HepG2 (cell line): ENCODE measurements at regions not wholly inside any gene's neighbourhood (a gene's known extent, or its start where the extent isn't known, plus 50 kb on each side); places are given as distances from the start of the nearest gene placed in this dataset.

Experiments used
- ATAC-seq: fragments of 200-7000 bp; cut with Tn5 transposase; 3 replicates; pipeline ENCODE4 v1.9.1; 2020; ENCODE audit warnings: mild to moderate bottlenecking, moderate library complexity
- BruUV-seq: library from RNA; stranded (reverse); fragments of 400-500 nt; replicated peaks from 2 replicates; lab custom pipeline; 2021; lab: Mats Ljungman, UMichigan
- CTCF ChIA-PET: fragments of 300-600 bp; formaldehyde crosslinking; extraction: SDS; loops from one replicate; lab custom pipeline; 2021; ENCODE audit warnings: low total read pairs, inconsistent platforms, low intra/inter-chr PET ratio; lab: Yijun Ruan, JAX
- POLR2A ChIA-PET: fragments of 350-600 bp; sonication (Branson Sonifier 250); formaldehyde crosslinking; loops from one replicate; lab custom pipeline; 2020; ENCODE audit warnings: antibody characterized with exemption, inconsistent platforms; lab: Yijun Ruan, JAX
- DNase-seq: peaks from one replicate; pipeline ENCODE4 v3.0.0-alpha.2; 2015; ENCODE audit warnings: low spot score
- FAIRE-seq: peaks from 3 replicates; lab custom pipeline; 2011; peaks lifted over from hg19 to GRCh38; lab: Jason Lieb, UNC
- H2AFZ ChIP-seq: one replicate; pipeline ENCODE4 v1.6.1; 2011; ENCODE audit warnings: low read length, inconsistent platforms
- H3K27ac ChIP-seq: fragments of 300-600 bp; 3 replicates; pipeline ENCODE4 v1.8.0; 2011; ENCODE audit warnings: mixed run types, mild to moderate bottlenecking, mixed read lengths, low read length, inconsistent platforms; ENCODE audit not compliant: insufficient read depth; ENCODE audit errors: extremely low read length
- H3K27me3 ChIP-seq, 2 experiments: fragments of 200-600 bp in 1 of 2; 2 replicates in 1 of 2; 3 replicates in 1 of 2; pipeline versions ENCODE4 v1.6.0 to v1.8.0; 2011; ENCODE audit warnings: low read length in 2 of 2, mild to moderate bottlenecking in 2 of 2, moderate library complexity in 2 of 2, inconsistent platforms in 1 of 2; ENCODE audit not compliant: insufficient read depth in 2 of 2, control insufficient read depth in 1 of 2
- H3K36me3 ChIP-seq, 2 experiments: fragments of 200-600 bp in 1 of 2; replicated peaks in 1 of 2; 2 replicates in 1 of 2; 3 replicates in 1 of 2; pipeline versions ENCODE4 v1.5.1 to v1.8.0; 2011; ENCODE audit warnings: low read length in 2 of 2, inconsistent platforms in 1 of 2; ENCODE audit not compliant: insufficient read depth in 2 of 2, control insufficient read depth in 1 of 2
- H3K4me1 ChIP-seq: 2 replicates; pipeline ENCODE4 v1.5.1; 2012; ENCODE audit warnings: low read length, inconsistent platforms; ENCODE audit not compliant: insufficient read depth
- H3K4me2 ChIP-seq: 2 replicates; pipeline ENCODE4 v1.6.0; 2011; ENCODE audit warnings: low read depth, low read length, inconsistent platforms
- H3K4me3 ChIP-seq, 3 experiments: fragments of 200-600 bp in 1 of 3; sonication (generic), shearing (Covaris generic) in 1 of 3; replicated peaks in 1 of 3; 2 replicates each; pipeline ENCODE4 v1.5.1; 2011 to 2016; ENCODE audit warnings: low read length in 3 of 3, inconsistent platforms in 2 of 3, low read depth in 2 of 3, mild to moderate bottlenecking in 2 of 3, control low read depth in 1 of 3, mixed read lengths in 1 of 3; ENCODE audit not compliant: insufficient read depth in 1 of 3
- H3K79me2 ChIP-seq: one replicate; pipeline ENCODE4 v1.6.1; 2011; ENCODE audit warnings: low read length, inconsistent platforms; ENCODE audit not compliant: insufficient read depth
- H3K9ac ChIP-seq: 2 replicates; pipeline ENCODE4 v1.6.0; 2011; ENCODE audit warnings: mild to moderate bottlenecking, low read depth, low read length, inconsistent platforms; ENCODE audit not compliant: insufficient read depth
- H3K9me3 ChIP-seq: 2 replicates; pipeline ENCODE4 v1.5.1; 2012; ENCODE audit warnings: mild to moderate bottlenecking, low read length
- H4K20me1 ChIP-seq: 2 replicates; pipeline ENCODE4 v1.6.0; 2011; ENCODE audit warnings: inconsistent platforms, mild to moderate bottlenecking, low read length, moderate library complexity; ENCODE audit not compliant: insufficient read depth
- ATF7 ChIP-seq, 2 experiments: fragments of 450-650 bp in 1 of 2; sonication (generic) in 1 of 2; formaldehyde crosslinking in 1 of 2; IDR thresholded peaks; 2 replicates each; pipeline versions ENCODE4 v1.4.0 to v1.6.1; 2016 to 2020; ENCODE audit warnings: antibody characterized with exemption in 1 of 2, mild to moderate bottlenecking in 1 of 2, missing genetic modification reagents in 1 of 2
- CEBPB ChIP-seq: IDR thresholded peaks from 2 replicates; pipeline ENCODE4 v1.6.1; 2011; ENCODE audit warnings: low read depth, low read length, improper control_type of control experiment, borderline replicate concordance
- CEBPG ChIP-seq: IDR thresholded peaks from 2 replicates; pipeline ENCODE4 v1.6.1; 2016
- GLI4 ChIP-seq: sonication (generic); formaldehyde crosslinking; IDR thresholded peaks from 2 replicates; pipeline ENCODE4 v1.5.1; 2020; ENCODE audit warnings: missing genetic modification reagents, mild to moderate bottlenecking, moderate library complexity, borderline replicate concordance
- ZFP41 ChIP-seq: sonication (generic); formaldehyde crosslinking; IDR thresholded peaks from 2 replicates; pipeline ENCODE4 v1.4.0; 2020; ENCODE audit warnings: mild to moderate bottlenecking, missing genetic modification reagents, borderline replicate concordance
- ZNF709 ChIP-seq: sonication (generic); formaldehyde crosslinking; IDR thresholded peaks from 2 replicates; pipeline ENCODE4 v1.5.0; 2020; ENCODE audit warnings: mild to moderate bottlenecking, missing genetic modification reagents
- ZNF891 ChIP-seq: sonication (generic); formaldehyde crosslinking; IDR thresholded peaks from 2 replicates; pipeline ENCODE4 v1.5.0; 2020; ENCODE audit warnings: mild to moderate bottlenecking, missing genetic modification reagents
- WGBS: methylation state at CpG from one replicate; pipeline ENCODE4 v1.1.6; 2017; ENCODE audit warnings: low lambda C conversion rate; 5-methylcytosine and 5-hydroxymethylcytosine counted together
- in situ Hi-C: cut with HindIII; loops from 2 replicates; pipeline ENCODE4 v1.10.0; 2017; ENCODE audit warnings: low pct_unique_long_range_greater_than_20kb; ENCODE audit not compliant: extremely low pct_ligation_motif_present
- intact Hi-C: fragments of 100-400 bp; cut with micrococcal nuclease; formaldehyde crosslinking; loops from one replicate; pipeline ENCODE4 v1.10.0; 2022; ENCODE audit not compliant: unreplicated experiment
- TF ChIP-seq, protein P1 (sequence below): sonication (generic); formaldehyde crosslinking; IDR thresholded peaks from 2 replicates; pipeline ENCODE4 v1.5.0; 2020; ENCODE audit warnings: missing genetic modification reagents

DNA sequence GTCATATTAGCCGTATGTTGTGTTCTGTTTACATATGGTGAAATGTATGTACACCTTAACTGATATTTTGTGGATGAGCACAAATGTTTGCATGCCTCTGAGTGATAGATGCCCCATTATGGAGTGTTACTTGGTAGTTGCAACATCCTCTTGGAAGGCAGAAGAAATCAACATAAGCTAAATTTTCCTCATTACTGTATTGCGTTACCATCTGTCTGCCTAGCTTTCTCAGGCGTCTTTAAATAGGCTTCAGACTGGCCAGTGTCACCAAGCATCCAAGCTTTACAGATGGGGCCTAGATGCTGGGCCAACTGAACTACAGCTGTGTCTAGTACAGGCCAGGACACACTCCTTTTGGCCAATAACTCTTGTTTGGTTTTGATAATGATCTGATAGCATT is 250.6 kb downstream of the SAMD5 start:
- Histone ChIP-seq H4K20me1 (no peaks in the 10 kb centered on the region), H3K4me1 (no peaks in the 10 kb centered on the region), H3K27me3 (no peaks in the 10 kb centered on the region), H3K27ac (no peak overlapping the region), H3K36me3 (no peaks in the 10 kb centered on the region), H2AFZ (no peak overlapping the region), H3K9me3 (no peaks in the 10 kb centered on the region), H3K4me2 (no peak overlapping the region), H3K4me3 (no peak overlapping the region), H3K9ac (no peak overlapping the region), H3K79me2 (no peaks in the 10 kb centered on the region)
- WGBS, result 56% methylated on average over 3 of the region's 3 CpGs
- intact Hi-C loops, result no loop called here
- FAIRE-seq (no peak), ATAC-seq (no peak), DNase-seq (no peak)
- ChIA-PET CTCF (no interaction called here), POLR2A (no interaction called here)
- in situ Hi-C loops, result no loop called here
- no peak for TF ChIP-seq ZFP41 (CRISPR knock-in tag)
- no peak for TF ChIP-seq GLI4
- TF ChIP-seq, protein P1, sequence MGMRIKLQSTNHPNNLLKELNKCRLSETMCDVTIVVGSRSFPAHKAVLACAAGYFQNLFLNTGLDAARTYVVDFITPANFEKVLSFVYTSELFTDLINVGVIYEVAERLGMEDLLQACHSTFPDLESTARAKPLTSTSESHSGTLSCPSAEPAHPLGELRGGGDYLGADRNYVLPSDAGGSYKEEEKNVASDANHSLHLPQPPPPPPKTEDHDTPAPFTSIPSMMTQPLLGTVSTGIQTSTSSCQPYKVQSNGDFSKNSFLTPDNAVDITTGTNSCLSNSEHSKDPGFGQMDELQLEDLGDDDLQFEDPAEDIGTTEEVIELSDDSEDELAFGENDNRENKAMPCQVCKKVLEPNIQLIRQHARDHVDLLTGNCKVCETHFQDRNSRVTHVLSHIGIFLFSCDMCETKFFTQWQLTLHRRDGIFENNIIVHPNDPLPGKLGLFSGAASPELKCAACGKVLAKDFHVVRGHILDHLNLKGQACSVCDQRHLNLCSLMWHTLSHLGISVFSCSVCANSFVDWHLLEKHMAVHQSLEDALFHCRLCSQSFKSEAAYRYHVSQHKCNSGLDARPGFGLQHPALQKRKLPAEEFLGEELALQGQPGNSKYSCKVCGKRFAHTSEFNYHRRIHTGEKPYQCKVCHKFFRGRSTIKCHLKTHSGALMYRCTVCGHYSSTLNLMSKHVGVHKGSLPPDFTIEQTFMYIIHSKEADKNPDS (CRISPR knock-in tag), result no peak
- TF ChIP-seq CEBPB, result peak; percentile 84
- TF ChIP-seq ZNF709 (CRISPR knock-in tag), result no peak
- peak; percentile 38; the same call in 1 of the 2 replicates for TF ChIP-seq ATF7 (IDR thresholded peaks at IDR 0.05)
- TF ChIP-seq ATF7 (CRISPR knock-in tag; IDR thresholded peaks at IDR 0.05), result no peak
- no peak for TF ChIP-seq ZNF891 (CRISPR knock-in tag)
- TF ChIP-seq CEBPG (CRISPR knock-in tag), result 0 out of 2 replicates have a peak, but pooled peaks have one; percentile 27
- BruUV-seq, result no TSS peak
